ENCODE measurements at regions not wholly inside any gene's neighbourhood (a gene's known extent, or its start where the extent isn't known, plus 50 kb on each side); places are given as distances from the start of the nearest gene placed in this dataset.
"Not testable (repeated sequence)": the region's sequence is repeated elsewhere in the genome, so short reads cannot be mapped to it uniquely, and the experiment has no call there.

DNA sequence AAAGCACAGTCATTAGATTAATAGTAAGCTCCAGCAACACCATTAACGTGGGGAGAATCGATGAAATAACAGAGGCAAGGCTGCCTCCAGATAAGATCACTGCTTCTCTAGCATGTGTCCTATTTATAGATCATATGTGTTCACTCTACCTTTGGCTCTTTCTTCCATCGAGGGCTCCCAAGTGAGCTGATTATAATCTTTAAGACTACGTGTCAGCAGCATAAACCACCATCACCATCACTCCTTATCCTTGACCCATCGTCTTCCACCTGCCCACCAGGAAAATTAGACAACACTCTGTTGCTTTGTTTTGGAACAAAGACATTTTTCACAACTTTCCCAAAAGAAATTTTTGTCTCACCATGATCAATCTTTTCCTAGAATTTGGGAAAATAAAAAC is 71.2 kb upstream of the CARD11 start:
- Mint-ChIP-seq H3K27me3 (ENCODE audit: low read depth) (peaks cover 11% of the 10 kb centered on the region), H3K36me3 (peaks cover 9% of the 10 kb centered on the region), H3K4me1 (peaks cover 16% of the 10 kb centered on the region), H3K27ac (no peak overlapping the region), H3K9me3 (peaks cover 45% of the 10 kb centered on the region), H3K4me3 (no peak overlapping the region)
- POLR2A ChIA-PET, result no interaction called here
- DNase-seq (ENCODE audit: low spot score), result no peak
- TF ChIP-seq, protein P1, sequence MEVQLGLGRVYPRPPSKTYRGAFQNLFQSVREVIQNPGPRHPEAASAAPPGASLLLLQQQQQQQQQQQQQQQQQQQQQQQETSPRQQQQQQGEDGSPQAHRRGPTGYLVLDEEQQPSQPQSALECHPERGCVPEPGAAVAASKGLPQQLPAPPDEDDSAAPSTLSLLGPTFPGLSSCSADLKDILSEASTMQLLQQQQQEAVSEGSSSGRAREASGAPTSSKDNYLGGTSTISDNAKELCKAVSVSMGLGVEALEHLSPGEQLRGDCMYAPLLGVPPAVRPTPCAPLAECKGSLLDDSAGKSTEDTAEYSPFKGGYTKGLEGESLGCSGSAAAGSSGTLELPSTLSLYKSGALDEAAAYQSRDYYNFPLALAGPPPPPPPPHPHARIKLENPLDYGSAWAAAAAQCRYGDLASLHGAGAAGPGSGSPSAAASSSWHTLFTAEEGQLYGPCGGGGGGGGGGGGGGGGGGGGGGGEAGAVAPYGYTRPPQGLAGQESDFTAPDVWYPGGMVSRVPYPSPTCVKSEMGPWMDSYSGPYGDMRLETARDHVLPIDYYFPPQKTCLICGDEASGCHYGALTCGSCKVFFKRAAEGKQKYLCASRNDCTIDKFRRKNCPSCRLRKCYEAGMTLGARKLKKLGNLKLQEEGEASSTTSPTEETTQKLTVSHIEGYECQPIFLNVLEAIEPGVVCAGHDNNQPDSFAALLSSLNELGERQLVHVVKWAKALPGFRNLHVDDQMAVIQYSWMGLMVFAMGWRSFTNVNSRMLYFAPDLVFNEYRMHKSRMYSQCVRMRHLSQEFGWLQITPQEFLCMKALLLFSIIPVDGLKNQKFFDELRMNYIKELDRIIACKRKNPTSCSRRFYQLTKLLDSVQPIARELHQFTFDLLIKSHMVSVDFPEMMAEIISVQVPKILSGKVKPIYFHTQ (CRISPR knock-in tag; IDR thresholded peaks at IDR 0.05), result no peak
- no peak for TF ChIP-seq NR1H2 (CRISPR knock-in tag; IDR thresholded peaks at IDR 0.05)
- TF ChIP-seq, protein P2, sequence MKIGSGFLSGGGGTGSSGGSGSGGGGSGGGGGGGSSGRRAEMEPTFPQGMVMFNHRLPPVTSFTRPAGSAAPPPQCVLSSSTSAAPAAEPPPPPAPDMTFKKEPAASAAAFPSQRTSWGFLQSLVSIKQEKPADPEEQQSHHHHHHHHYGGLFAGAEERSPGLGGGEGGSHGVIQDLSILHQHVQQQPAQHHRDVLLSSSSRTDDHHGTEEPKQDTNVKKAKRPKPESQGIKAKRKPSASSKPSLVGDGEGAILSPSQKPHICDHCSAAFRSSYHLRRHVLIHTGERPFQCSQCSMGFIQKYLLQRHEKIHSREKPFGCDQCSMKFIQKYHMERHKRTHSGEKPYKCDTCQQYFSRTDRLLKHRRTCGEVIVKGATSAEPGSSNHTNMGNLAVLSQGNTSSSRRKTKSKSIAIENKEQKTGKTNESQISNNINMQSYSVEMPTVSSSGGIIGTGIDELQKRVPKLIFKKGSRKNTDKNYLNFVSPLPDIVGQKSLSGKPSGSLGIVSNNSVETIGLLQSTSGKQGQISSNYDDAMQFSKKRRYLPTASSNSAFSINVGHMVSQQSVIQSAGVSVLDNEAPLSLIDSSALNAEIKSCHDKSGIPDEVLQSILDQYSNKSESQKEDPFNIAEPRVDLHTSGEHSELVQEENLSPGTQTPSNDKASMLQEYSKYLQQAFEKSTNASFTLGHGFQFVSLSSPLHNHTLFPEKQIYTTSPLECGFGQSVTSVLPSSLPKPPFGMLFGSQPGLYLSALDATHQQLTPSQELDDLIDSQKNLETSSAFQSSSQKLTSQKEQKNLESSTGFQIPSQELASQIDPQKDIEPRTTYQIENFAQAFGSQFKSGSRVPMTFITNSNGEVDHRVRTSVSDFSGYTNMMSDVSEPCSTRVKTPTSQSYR (CRISPR knock-in tag; IDR thresholded peaks at IDR 0.05), result no peak
- CTCF ChIA-PET, result no interaction called here
- no peak for ATAC-seq

DNA sequence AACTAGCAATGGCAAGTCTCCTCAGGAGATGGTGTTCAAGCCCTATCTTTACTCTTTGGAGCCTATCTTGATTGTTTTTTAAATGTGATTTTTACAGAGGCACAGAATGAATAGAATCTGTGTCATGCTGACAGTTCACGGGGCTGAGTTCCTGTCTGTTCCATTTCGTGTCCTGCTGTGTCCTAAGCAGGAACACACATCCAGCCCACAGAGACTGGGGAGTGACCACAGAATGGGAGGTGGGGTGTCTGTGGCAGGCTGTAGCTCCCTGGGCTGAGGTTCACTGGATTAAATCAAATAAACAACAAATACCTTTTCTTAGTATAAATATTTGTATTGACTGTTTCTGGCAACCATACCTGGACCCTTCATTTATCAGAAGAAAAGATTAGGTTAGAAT is 73.4 kb upstream of the CARD11 start:
- H3K9me3 Mint-ChIP-seq, result peaks cover 52% of the 10 kb centered on the region
- peaks cover 16% of the 10 kb centered on the region for H3K4me1 Mint-ChIP-seq
- H3K27me3 Mint-ChIP-seq (ENCODE audit: low read depth), result peaks cover 17% of the 10 kb centered on the region
- no peak overlapping the region for H3K27ac Mint-ChIP-seq
- ATAC-seq (no peak), DNase-seq (ENCODE audit: low spot score) (no peak)
- POLR2A ChIA-PET, result no interaction called here
- TF ChIP-seq MXD4 (CRISPR knock-in tag; IDR thresholded peaks at IDR 0.05; ENCODE audit: borderline replicate concordance) (no peak), HMGA2 (CRISPR knock-in tag; IDR thresholded peaks at IDR 0.05) (no peak), NR2C2 (CRISPR knock-in tag; IDR thresholded peaks at IDR 0.05) (no peak), NFATC4 (CRISPR knock-in tag; IDR thresholded peaks at IDR 0.05) (no peak), IRF2 (CRISPR knock-in tag; IDR thresholded peaks at IDR 0.05; ENCODE audit: borderline replicate concordance, low read depth) (no peak), MYBL2 (CRISPR knock-in tag; IDR thresholded peaks at IDR 0.05) (no peak), ZNF416 (CRISPR knock-in tag; IDR thresholded peaks at IDR 0.05) (no peak), CREB1 (CRISPR knock-in tag; IDR thresholded peaks at IDR 0.05) (no peak)
- TF ChIP-seq, protein P3, sequence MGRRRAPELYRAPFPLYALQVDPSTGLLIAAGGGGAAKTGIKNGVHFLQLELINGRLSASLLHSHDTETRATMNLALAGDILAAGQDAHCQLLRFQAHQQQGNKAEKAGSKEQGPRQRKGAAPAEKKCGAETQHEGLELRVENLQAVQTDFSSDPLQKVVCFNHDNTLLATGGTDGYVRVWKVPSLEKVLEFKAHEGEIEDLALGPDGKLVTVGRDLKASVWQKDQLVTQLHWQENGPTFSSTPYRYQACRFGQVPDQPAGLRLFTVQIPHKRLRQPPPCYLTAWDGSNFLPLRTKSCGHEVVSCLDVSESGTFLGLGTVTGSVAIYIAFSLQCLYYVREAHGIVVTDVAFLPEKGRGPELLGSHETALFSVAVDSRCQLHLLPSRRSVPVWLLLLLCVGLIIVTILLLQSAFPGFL (CRISPR knock-in tag; IDR thresholded peaks at IDR 0.05; ENCODE audit: borderline replicate concordance), result no peak
- H3K4me3 Mint-ChIP-seq, result peak overlapping the region; percentile 38
- CTCF ChIA-PET, result interaction anchor here (0.9 kb wide), 1 partner anchor 235 kb away, joined by 3 read pairs; no protein-coding TSS in a partner anchor
- H3K36me3 Mint-ChIP-seq, result peaks cover 22% of the 10 kb centered on the region

DNA sequence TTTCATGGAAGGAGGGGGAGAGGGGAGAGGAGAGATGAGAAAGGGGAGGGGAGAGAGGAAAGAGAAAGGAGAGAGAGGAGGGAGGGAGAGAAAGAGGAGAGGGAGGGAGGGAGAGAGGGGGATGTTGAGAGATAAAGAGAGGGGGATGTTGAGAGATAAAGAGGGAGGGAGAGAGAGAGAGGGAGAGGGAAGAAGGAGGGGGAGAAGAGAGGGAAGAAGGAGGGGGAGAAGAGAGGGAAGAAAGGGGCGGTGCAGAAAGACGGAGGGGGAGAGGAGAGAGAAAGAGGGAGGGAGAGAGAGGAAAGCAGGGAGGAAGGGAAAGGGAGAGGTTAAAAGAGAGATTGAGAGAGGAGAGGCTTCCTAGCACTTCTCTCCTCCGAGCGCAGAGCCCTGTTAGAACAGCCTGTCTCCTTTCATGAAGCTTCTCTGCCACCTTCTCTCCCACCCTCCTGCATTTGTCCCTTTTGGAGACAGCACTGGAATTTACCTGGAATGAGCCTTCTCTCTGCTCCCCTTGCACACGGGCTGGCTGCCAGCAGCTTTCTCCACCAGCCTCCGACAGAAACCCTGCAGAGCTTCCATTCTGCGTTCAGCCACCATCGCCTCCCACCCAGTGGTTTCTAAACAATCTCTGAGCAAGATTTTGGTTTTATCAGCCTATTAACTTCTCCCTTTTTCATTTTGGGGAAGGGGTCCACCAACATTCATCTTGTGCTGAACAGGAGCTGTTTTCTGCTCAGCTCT is 74.0 kb upstream of the CARD11 start:
- TF ChIP-seq FOXK1 (CRISPR knock-in tag; IDR thresholded peaks at IDR 0.05) (no peak), CREM (CRISPR knock-in tag; IDR thresholded peaks at IDR 0.05) (no peak)
- ATAC-seq (no peak), DNase-seq (ENCODE audit: low spot score) (no peak)
- Mint-ChIP-seq H3K27me3 (ENCODE audit: low read depth) (peaks cover 18% of the 10 kb centered on the region), H3K4me3 (peak overlapping the region; percentile 51), H3K4me1 (peaks cover 13% of the 10 kb centered on the region), H3K36me3 (peaks cover 28% of the 10 kb centered on the region), H3K27ac (no peak overlapping the region), H3K9me3 (peaks cover 58% of the 10 kb centered on the region)
- POLR2A ChIA-PET, result no interaction called here
- CTCF ChIA-PET, result interaction anchor here (0.9 kb wide), 1 partner anchor 236 kb away, joined by 3 read pairs; no protein-coding TSS in a partner anchor

DNA sequence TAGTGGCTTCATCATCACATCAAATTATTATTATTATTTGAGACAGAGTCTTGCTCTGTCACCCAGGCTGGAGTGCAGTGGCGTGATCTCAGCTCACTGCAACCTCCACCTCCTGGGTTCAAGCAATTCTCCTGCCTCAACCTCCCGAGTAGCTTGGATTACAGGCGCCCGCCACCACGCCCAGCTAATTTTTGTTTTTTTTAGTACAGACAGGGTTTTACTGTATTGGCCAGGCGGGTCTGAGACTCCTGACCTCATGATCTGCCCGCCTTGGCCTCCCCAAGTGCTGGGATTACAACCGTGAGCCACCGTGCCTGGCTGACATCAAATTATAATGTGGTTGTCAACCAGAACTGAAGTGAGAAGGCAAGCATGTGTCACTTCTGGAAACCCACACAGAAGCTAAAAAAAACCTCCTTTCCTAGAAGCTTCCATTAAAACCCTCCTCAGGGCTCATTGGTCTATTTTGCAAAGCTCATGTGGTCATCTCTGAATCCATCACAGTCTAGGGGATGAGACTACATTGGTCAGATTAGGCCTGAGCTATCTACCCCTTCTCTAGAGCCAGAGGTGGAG is 75.8 kb upstream of the CARD11 start:
- ATAC-seq; DNase-seq (ENCODE audit: low spot score); H3K4me3 Mint-ChIP-seq; CTCF ChIA-PET; POLR2A ChIA-PET; H3K27ac Mint-ChIP-seq: not testable (repeated sequence)
- peaks cover 19% of the 10 kb centered on the region for H3K27me3 Mint-ChIP-seq (ENCODE audit: low read depth)
- peaks cover 44% of the 10 kb centered on the region for H3K9me3 Mint-ChIP-seq
- H3K4me1 Mint-ChIP-seq, result peaks cover 13% of the 10 kb centered on the region
- peaks cover 27% of the 10 kb centered on the region for H3K36me3 Mint-ChIP-seq

Measured in WTC11 (cell line).